GM19452 (cell line): ENCODE measurements at regions not wholly inside any gene's neighbourhood (a gene's known extent, or its start where the extent isn't known, plus 50 kb on each side); places are given as distances from the start of the nearest gene placed in this dataset.
A peak's percentile ranks its signal among the peaks of the same experiment; 100 is the strongest.

ENCODE experiments used
- ATAC-seq: cut with Tn5 transposase; IDR thresholded peaks from one replicate; pipeline ENCODE4 v1.9.1; 2021; ENCODE audit not compliant: unreplicated experiment

DNA sequence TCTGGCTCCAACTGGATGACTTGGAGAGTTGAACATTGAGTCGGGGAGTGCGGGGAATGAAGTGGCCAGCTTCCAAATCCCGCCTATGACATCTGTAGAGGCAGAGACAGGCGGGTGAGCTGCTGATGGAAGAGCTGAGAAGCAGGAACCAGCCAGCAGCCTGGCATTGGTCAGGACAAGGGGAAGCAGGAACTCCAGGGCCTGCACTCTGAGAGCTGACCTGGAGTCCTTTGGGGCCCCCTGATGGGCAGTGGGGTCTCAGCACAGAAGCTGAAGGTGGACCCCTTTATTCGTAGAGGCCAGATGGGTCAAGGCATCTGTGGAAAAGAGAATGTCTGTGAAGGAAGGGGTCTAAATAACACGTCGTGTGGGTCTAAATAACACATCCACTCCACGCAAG is 57.0 kb downstream of the SEC61G start:
- no peak for ATAC-seq

DNA sequence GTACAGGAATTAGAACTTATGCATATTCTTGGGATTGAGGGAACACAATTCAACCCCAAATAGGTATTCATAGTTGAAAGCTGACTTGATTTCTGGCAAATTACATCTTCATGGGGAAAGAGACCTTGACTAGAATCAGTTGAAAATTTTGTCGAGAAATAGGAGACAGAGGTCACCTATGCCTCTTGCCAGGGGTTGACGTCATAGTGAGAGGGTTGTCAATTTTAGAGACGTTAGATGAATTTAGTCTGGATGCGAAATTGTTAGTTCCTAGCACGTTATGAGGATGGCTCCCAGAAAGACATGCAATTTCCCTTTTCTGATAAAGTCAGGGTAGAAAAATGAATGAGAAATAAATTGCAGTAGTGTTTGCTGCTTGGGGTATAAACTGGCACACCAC is 59.3 kb downstream of the SEC61G start:
- ATAC-seq, result no peak

DNA sequence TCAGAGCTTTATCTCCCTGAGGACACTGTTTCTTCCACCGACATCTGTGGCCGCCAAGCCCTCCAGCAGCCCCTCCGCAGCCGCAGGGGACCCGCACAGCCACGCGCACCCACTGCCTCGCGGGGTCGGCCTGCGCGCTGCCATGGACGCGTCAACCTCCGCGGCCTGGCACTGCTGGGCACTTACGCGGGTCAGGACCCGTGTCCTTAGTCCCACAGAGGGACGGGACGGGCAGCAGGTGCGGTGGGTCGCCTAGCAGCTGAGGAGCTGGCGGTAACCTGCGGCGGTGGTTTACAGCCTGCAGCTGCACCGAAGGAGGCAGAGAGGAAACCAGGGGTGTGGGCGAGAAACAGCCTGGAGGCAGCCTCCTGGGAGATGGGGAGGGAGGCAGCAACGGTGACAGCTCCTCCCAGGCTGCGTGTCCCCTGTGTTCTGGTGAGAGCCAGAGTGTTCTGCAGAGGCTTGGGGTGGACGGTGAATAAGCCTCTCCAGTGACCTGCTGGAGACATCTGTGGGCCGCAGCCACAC is 61.3 kb downstream of the SEC61G start:
- no peak for ATAC-seq

- no peak for ATAC-seq
These were observed 68.1 kb downstream of the SEC61G start for GRCh38 chr7:54690892-54691291.

GRCh38 chr7:54690050-54690443 is 69.0 kb downstream of the SEC61G start:
- no peak for ATAC-seq

- ATAC-seq, result no peak
These were observed 69.5 kb downstream of the SEC61G start for GRCh38 chr7:54689394-54690049.

- no peak for ATAC-seq
These were observed 71.4 kb downstream of the SEC61G start for GRCh38 chr7:54687462-54688212.

DNA sequence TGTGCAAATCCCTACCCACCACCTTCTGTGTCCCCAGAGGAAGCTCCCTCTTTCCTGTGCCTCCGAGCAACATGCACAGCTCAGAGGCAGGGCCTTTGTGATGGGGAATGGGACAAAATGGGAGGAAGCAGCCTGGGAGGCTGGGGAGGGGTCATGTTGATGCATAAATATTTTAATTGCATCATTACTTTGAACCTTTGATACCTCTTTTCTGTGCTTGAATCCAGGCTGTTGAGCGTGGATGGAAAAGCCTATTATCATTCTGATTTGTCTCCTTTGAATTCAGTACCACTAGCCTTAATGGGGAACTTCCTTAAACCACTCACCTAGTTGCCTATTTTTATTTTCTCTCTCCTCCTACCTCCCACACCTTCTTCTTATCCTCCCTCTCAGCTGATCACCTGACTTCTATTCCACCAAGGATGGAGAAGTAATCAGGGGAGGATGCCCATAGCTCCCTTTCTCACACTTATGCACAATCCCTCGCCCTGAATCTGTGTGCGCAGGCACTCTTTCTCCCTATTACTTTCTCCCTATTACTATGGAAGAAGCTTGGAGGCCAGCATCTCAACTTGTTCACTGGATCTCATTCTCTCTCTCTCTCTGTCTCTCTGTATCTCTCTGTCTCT is 78.5 kb downstream of the SEC61G start:
- no peak for ATAC-seq

DNA sequence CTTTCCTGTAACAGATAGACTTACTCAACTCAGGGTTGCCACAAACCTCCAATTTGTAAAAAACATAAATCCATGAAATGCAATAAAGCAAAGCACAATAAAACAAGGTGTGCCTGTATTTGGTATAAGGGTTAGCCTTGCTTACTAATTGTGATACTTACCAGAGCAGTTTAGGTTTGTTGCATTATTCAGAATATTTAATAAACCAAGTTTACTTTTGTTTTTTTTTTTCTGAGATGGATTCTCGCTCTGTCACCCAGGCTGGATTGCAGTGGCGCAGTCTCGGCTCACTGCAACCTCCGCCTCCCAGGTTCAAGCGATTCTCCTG is 79.6 kb downstream of the SEC61G start:
- no peak for ATAC-seq

GRCh38 chr7:54678763-54679489 is 80.1 kb downstream of the SEC61G start:
- no peak for ATAC-seq

DNA sequence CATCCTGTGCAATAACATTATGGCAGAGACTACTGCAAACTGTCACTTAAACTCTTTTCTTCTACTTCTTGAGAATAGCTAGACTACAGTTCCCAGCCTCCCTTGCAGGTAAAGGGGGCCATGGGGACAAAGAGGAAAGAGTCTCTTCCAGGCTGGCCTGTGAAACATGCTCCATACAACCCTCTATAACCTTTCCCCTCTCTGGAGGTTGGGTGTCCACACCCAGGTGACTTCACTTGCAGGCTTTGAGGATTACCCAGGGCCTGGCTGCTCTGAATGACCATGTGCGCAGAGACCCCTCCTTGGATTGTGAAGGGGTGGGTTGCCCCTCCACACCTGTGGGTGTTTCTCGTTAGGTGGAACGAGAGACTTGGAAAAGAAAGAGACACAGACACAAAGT is 84.1 kb downstream of the SEC61G start:
- ATAC-seq, result no peak

- no peak for ATAC-seq
These were observed 86.5 kb downstream of the SEC61G start for GRCh38 chr7:54672519-54672918.

- peak; percentile 85 for ATAC-seq
These were observed 94.5 kb downstream of the SEC61G start for GRCh38 chr7:54664235-54665228.

DNA sequence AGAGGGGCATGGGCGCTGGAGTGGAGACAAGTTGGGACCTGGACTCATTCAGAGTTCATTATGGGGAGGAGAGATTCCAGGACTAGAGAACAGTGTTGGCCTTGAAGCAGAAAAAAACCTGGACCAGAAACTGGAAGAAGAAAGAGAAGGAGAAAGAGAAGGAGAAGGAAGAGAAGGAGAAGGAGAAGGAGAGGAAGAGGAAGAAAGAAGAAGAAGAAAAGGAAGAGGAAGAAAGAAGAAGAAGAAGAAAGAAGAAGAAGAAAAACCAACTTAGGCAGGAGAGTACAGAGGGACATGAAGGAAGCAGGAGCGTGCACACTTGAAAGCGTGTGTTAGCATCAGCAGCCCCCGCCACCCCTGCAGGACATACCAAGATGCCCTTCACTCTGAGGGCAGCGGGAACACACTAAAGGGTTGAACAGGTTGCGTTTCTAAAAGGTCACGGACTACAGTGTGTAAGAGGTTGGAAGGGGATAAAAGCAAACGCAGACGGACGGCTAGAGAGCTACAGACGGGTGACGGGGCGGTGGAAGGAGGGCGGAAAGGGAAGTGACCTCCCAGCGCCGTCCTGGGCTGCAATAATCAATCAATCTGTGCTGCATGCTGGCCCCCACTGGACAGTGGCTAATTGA is 95.3 kb downstream of the SEC61G start:
- ATAC-seq, result peak; percentile 17

- no peak for ATAC-seq
These were observed 95.8 kb downstream of the SEC61G start for GRCh38 chr7:54663186-54663585.

GRCh38 chr7:54662701-54663100 is 96.3 kb downstream of the SEC61G start:
- ATAC-seq, result no peak

GRCh38 chr7:54653905-54654304 is 105.1 kb downstream of the SEC61G start:
- no peak for ATAC-seq

DNA sequence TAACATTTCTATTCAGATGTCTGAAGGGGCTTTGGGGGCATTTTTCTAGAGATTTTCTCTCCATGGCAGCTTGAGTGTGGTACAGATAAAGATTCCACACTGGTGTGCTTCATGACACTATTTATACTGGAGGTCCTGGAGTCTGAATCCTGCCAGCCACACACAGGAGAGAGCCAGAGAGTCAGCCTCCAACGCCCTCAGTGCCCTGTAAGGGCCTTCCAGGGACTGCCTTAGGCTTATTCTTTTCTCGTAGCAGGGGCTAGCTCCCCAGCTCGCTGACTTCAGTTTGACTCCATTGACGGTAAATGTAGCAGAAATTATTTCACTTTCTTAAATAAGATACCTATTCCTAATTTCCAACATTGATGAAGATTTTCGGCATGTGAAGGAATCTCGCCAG is 100.9 kb downstream of the VSTM2A start:
- ATAC-seq, result no peak

GRCh38 chr7:54637712-54638396 is 95.7 kb downstream of the VSTM2A start:
- ATAC-seq, result no peak
